PC-9 (cell line): ENCODE measurements at regions not wholly inside any gene's neighbourhood (a gene's known extent, or its start where the extent isn't known, plus 50 kb on each side); places are given as distances from the start of the nearest gene placed in this dataset.

ENCODE experiments used
- BruUV-seq: library from RNA; stranded (reverse); fragments of 400-500 nt; replicated peaks from 2 replicates; lab custom pipeline; 2021; lab: Mats Ljungman, UMichigan
- CTCF ChIA-PET: fragments of 300-600 bp; sonication (Branson Sonifier 250); formaldehyde crosslinking; loops from one replicate; lab custom pipeline; 2022; ENCODE audit warnings: antibody characterized with exemption; lab: Charles Lee
- POLR2A ChIA-PET: fragments of 300-600 bp; sonication (Branson Sonifier 250); formaldehyde crosslinking; loops from one replicate; lab custom pipeline; 2022; ENCODE audit warnings: antibody characterized with exemption; ENCODE audit not compliant: unreplicated experiment; lab: Charles Lee
- DNase-seq, 2 experiments: peaks; one replicate each; pipeline versions ENCODE4 v3.0.0 to v3.0.0-alpha.2; 2015 to 2022; ENCODE audit warnings: mixed read lengths in 1 of 2
- H2AFZ ChIP-seq: fragments of 200-600 bp; sonication (generic); 2 replicates; pipeline ENCODE4 v1.8.1; 2017; ENCODE audit warnings: antibody characterized with exemption
- H3F3A ChIP-seq: fragments of 200-600 bp; sonication (generic); 2 replicates; pipeline ENCODE4 v1.8.1; 2017; ENCODE audit warnings: antibody characterized with exemption, mild to moderate bottlenecking, low read depth; ENCODE audit not compliant: insufficient read depth
- H3K27ac ChIP-seq: fragments of 200-600 bp; sonication (generic); 2 replicates; pipeline ENCODE4 v1.6.1; 2016; ENCODE audit warnings: mixed run types
- H3K27me3 ChIP-seq: fragments of 200-600 bp; sonication (generic); 2 replicates; pipeline ENCODE4 v1.6.1; 2016; ENCODE audit warnings: low read depth, mixed run types; ENCODE audit not compliant: insufficient read depth
- H3K36me3 ChIP-seq: fragments of 200-600 bp; sonication (generic); 2 replicates; pipeline ENCODE4 v1.6.1; 2016; ENCODE audit warnings: low read depth, mixed run types
- H3K4me1 ChIP-seq: fragments of 200-600 bp; sonication (generic); replicated peaks from 2 replicates; pipeline ENCODE4 v1.6.1; 2016; ENCODE audit warnings: mixed run types; ENCODE audit not compliant: insufficient read depth
- H3K4me2 ChIP-seq: fragments of 200-600 bp; sonication (generic); 2 replicates; pipeline ENCODE4 v1.6.1; 2017; ENCODE audit warnings: mixed run types
- H3K4me3 ChIP-seq: fragments of 200-600 bp; sonication (generic); 2 replicates; pipeline ENCODE4 v1.6.1; 2016; ENCODE audit warnings: mixed run types
- H3K79me2 ChIP-seq: fragments of 200-600 bp; sonication (generic); 2 replicates; pipeline ENCODE4 v1.6.1; 2017; ENCODE audit warnings: low read depth, mixed run types
- H3K9me2 ChIP-seq: fragments of 200-600 bp; sonication (generic); 2 replicates; pipeline ENCODE4 v1.8.1; 2017; ENCODE audit warnings: mild to moderate bottlenecking; ENCODE audit not compliant: insufficient read depth
- H3K9me3 ChIP-seq: fragments of 200-600 bp; sonication (generic); 2 replicates; pipeline ENCODE4 v1.8.1; 2016; ENCODE audit warnings: low read depth; ENCODE audit not compliant: insufficient read depth
- H4K20me1 ChIP-seq: fragments of 200-600 bp; sonication (generic); 2 replicates; pipeline ENCODE4 v1.8.1; 2017; ENCODE audit not compliant: insufficient read depth
- CTCF ChIP-seq: fragments of 200-600 bp; sonication (generic); conservative IDR thresholded peaks from 2 replicates; pipeline ENCODE4 v1.6.1; 2017; ENCODE audit warnings: mixed run types, antibody characterized with exemption, mild to moderate bottlenecking, moderate library complexity
- EZH2 ChIP-seq: fragments of 200-600 bp; sonication (generic); IDR thresholded peaks from 2 replicates; pipeline ENCODE4 v1.8.0; 2017; ENCODE audit warnings: antibody characterized with exemption, low read depth
- intact Hi-C: fragments of 100-400 bp; cut with micrococcal nuclease; formaldehyde crosslinking; loops from one replicate; pipeline ENCODE4 v1.10.0; 2022; ENCODE audit not compliant: unreplicated experiment

DNA sequence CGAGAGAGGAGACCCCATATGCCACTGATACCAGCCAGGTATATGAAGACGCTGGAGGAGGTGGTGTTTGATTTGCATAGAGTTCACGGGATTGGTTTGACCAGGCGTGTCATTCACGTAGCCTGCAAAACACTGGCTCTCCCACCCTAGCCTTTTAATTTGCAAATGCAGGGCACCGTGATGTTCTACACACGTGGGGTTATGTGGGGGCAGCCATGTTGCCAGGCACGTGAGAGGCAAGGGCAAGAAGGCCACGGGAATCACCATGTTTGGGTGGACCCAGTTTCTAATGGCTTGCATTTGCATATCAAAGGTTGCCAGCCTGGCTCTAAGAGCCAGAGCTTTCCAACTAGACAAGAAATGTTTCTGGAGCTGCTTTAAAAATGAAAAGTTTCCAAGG lies 117.2 kb upstream of the LYZL1 start:
- intact Hi-C loops, result no loop called here
- Histone ChIP-seq H3K4me3 (no peak overlapping the region), H3K27ac (no peak overlapping the region), H3F3A (no peaks in the 10 kb centered on the region), H3K4me2 (no peak overlapping the region), H3K27me3 (no peaks in the 10 kb centered on the region), H4K20me1 (no peaks in the 10 kb centered on the region), H3K9me2 (no peaks in the 10 kb centered on the region), H3K4me1 (no peaks in the 10 kb centered on the region), H2AFZ (no peak overlapping the region), H3K79me2 (no peaks in the 10 kb centered on the region), H3K36me3 (no peaks in the 10 kb centered on the region), H3K9me3 (0 out of 2 replicates have a peak, but pooled peaks cover 3% of the 10 kb centered on the region)
- CTCF ChIA-PET, result no interaction called here
- TF ChIP-seq EZH2, result no peak
- TF ChIP-seq CTCF, result no peak
- POLR2A ChIA-PET, result no interaction called here
- BruUV-seq, result no TSS peak
- no peak for DNase-seq

DNA sequence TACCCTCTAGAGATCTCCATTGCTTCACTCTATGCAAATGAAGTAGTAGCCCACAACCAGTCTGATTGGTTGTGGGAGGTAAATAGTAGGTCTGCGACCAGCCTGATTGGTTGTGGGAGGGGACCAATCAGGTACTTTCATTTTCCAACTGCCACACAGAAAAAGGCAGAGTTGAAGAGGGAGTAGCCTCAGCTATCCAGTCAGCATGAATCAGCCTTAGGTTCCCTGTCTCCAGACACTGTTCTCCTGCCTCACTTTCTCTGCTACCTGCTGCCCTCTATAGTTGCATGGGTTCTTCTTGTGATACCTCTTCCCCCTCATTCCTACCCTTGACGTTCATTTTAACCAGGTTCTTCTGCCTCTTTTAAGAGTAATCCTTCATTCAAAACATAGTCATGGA lies 114.5 kb upstream of the LYZL1 start:
- Histone ChIP-seq H3K9me2 (no peaks in the 10 kb centered on the region), H2AFZ (no peak overlapping the region), H3K9me3 (no peaks in the 10 kb centered on the region), H3K27ac (no peak overlapping the region), H4K20me1 (no peaks in the 10 kb centered on the region), H3K4me3 (no peak overlapping the region), H3F3A (no peaks in the 10 kb centered on the region), H3K27me3 (no peaks in the 10 kb centered on the region), H3K79me2 (no peaks in the 10 kb centered on the region), H3K4me2 (no peak overlapping the region), H3K4me1 (no peaks in the 10 kb centered on the region), H3K36me3 (no peaks in the 10 kb centered on the region)
- no peak for TF ChIP-seq EZH2
- no peak for TF ChIP-seq CTCF
- intact Hi-C loops, result no loop called here
- ChIA-PET CTCF (no interaction called here), POLR2A (no interaction called here)
- BruUV-seq, result no TSS peak
- no peak for DNase-seq

GRCh38 chr10:29176845-29177832 lies 111.7 kb upstream of the LYZL1 start:
- no peak overlapping the region for H3K27ac ChIP-seq
- no peaks in the 10 kb centered on the region for H4K20me1 ChIP-seq
- intact Hi-C loops, result no loop called here
- ChIA-PET POLR2A (no interaction called here), CTCF (no interaction called here)
- H3K36me3 ChIP-seq, result no peaks in the 10 kb centered on the region
- H3K4me1 ChIP-seq, result no peaks in the 10 kb centered on the region
- no peak overlapping the region for H3K4me2 ChIP-seq
- BruUV-seq, result no TSS peak
- H3K79me2 ChIP-seq, result no peaks in the 10 kb centered on the region
- no peak for DNase-seq
- no peaks in the 10 kb centered on the region for H3F3A ChIP-seq
- no peaks in the 10 kb centered on the region for H3K9me3 ChIP-seq
- H3K4me3 ChIP-seq, result no peak overlapping the region
- H3K9me2 ChIP-seq, result no peaks in the 10 kb centered on the region
- no peak for TF ChIP-seq EZH2
- no peak for TF ChIP-seq CTCF
- H2AFZ ChIP-seq, result no peak overlapping the region
- no peaks in the 10 kb centered on the region for H3K27me3 ChIP-seq
